Cardiac muscle cell (in vitro differentiated cells and primary cell): ENCODE measurements at regions not wholly inside any gene's neighbourhood (a gene's known extent, or its start where the extent isn't known, plus 50 kb on each side); places are given as distances from the start of the nearest gene placed in this dataset.

Experiments
- DNase-seq, 2 donors: peaks; one replicate each; pipeline versions ENCODE4 v3.0.0 to v3.0.0-alpha.2; 2010 to 2017; ENCODE audit warnings: low read depth in 1 of 2, low spot score in 1 of 2
- H3K27ac ChIP-seq: fragments of 200-600 bp; sonication (generic); 2 replicates; pipeline ENCODE4 v1.5.1; 2016
- H3K27me3 ChIP-seq: fragments of 200-600 bp; sonication (generic); 2 replicates; pipeline ENCODE4 v1.6.0; 2016; ENCODE audit warnings: control low read depth
- H3K36me3 ChIP-seq: fragments of 200-600 bp; sonication (generic); 2 replicates; pipeline ENCODE4 v1.5.1; 2016; ENCODE audit warnings: control low read depth
- H3K4me1 ChIP-seq: fragments of 200-600 bp; sonication (generic); 2 replicates; pipeline ENCODE4 v1.8.1; 2017; ENCODE audit warnings: low read depth, mild to moderate bottlenecking, mixed run types
- H3K4me3 ChIP-seq: fragments of 200-600 bp; sonication (generic); 2 replicates; pipeline ENCODE4 v1.5.1; 2016; ENCODE audit warnings: mild to moderate bottlenecking
- H3K9me3 ChIP-seq: fragments of 200-600 bp; sonication (generic); 2 replicates; pipeline ENCODE4 v1.5.1; 2017; ENCODE audit warnings: low read depth, mild to moderate bottlenecking, control low read depth
- CTCF ChIP-seq: IDR thresholded peaks from 2 replicates; pipeline ENCODE4 v1.5.1; 2012; ENCODE audit warnings: low read depth, mild to moderate bottlenecking, low read length

GRCh38 chr15:98523912-98524662 is 124.3 kb upstream of the IGF1R start:
- no peak for DNase-seq
- no peaks in the 10 kb centered on the region for H3K9me3 ChIP-seq
- no peaks in the 10 kb centered on the region for H3K27me3 ChIP-seq
- H3K4me3 ChIP-seq, result no peak overlapping the region
- no peak overlapping the region for H3K27ac ChIP-seq
- H3K36me3 ChIP-seq, result no peaks in the 10 kb centered on the region
- no peaks in the 10 kb centered on the region for H3K4me1 ChIP-seq
- no peak for TF ChIP-seq CTCF

DNA sequence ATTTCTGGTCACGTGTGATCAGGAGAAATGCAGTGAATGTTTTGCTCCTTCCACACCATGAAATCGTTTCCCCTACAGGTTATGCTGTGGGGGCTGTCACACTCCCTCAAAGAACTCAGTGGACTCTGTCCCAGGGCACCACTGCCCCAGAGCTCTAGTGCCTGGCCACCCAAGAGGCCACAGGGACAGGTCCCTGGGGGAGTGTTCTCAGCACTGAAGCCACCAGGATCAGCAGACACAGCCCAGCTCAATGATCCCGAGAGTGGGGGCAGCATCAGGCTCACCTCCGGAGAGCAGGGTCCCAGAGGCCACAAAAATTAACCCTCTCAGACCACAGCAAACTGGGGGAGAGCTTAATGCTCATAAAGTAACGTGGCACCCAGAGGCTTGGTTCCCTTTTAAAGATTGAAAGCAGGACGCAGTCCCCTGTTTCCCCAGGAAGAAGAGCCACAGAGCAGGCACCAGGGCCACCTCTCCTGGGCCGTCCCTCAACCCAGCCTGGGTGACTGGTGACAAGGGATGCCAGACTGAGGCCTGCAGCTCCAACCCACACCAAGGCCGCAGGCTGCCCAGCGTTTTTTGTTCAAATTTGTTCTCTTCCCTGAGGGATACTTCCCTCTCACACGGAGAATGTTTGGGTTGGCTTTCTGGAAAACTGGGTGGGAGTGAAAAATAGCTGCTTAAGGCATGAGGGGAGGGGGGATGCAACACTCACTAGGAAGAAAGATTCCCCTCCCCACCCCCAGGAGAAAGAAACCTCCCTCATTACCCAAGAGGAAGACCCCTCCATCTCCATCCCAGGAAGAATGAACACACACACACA is 123.3 kb upstream of the IGF1R start:
- Histone ChIP-seq H3K4me3 (no peak overlapping the region), H3K27ac (no peak overlapping the region), H3K4me1 (no peaks in the 10 kb centered on the region), H3K36me3 (no peaks in the 10 kb centered on the region), H3K9me3 (no peaks in the 10 kb centered on the region), H3K27me3 (no peaks in the 10 kb centered on the region)
- TF ChIP-seq CTCF, result no peak
- DNase-seq, result no peak

DNA sequence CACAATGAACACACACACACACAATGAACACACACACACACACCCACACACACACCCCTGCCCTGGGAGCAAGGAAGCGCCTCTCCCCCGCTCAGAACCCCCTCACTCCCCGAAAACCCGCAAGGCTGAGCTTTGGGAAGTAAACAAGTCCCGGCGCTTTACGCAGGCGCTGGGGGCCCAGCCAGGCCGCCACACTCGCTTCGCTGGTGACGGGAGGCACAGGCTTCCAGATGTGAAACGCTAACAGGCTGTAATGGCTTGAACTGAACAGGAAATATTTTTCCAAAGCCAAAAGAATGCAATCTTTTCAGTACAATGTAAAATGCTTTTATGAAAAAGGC is 122.7 kb upstream of the IGF1R start:
- H3K27ac ChIP-seq, result no peak overlapping the region
- no peaks in the 10 kb centered on the region for H3K27me3 ChIP-seq
- TF ChIP-seq CTCF, result no peak
- no peaks in the 10 kb centered on the region for H3K9me3 ChIP-seq
- H3K4me1 ChIP-seq, result no peaks in the 10 kb centered on the region
- H3K4me3 ChIP-seq, result no peak overlapping the region
- no peaks in the 10 kb centered on the region for H3K36me3 ChIP-seq
- DNase-seq, result peak in 1 of 2 donors; percentile 47

GRCh38 chr15:98526094-98526493 is 122.2 kb upstream of the IGF1R start:
- Histone ChIP-seq H3K4me1 (no peaks in the 10 kb centered on the region), H3K9me3 (no peaks in the 10 kb centered on the region), H3K27me3 (no peaks in the 10 kb centered on the region), H3K36me3 (no peaks in the 10 kb centered on the region), H3K27ac (no peak overlapping the region), H3K4me3 (no peak overlapping the region)
- no peak for TF ChIP-seq CTCF
- no peak for DNase-seq

GRCh38 chr15:98528046-98528725 is 120.2 kb upstream of the IGF1R start:
- no peaks in the 10 kb centered on the region for H3K9me3 ChIP-seq
- no peak overlapping the region for H3K4me3 ChIP-seq
- no peaks in the 10 kb centered on the region for H3K36me3 ChIP-seq
- no peak for DNase-seq
- H3K27me3 ChIP-seq, result no peaks in the 10 kb centered on the region
- H3K27ac ChIP-seq, result no peak overlapping the region
- no peak for TF ChIP-seq CTCF
- no peaks in the 10 kb centered on the region for H3K4me1 ChIP-seq
